ENCODE measurements at regions not wholly inside any gene's neighbourhood (a gene's known extent, or its start where the extent isn't known, plus 50 kb on each side); places are given as distances from the start of the nearest gene placed in this dataset.

- Histone ChIP-seq H3K9me3 (ENCODE audit: low read length) (no peaks in the 10 kb centered on the region), H3F3A (ENCODE audit: low read length, unreplicated experiment) (no peaks in the 10 kb centered on the region), H3K27ac (ENCODE audit: low read length) (no peak overlapping the region), H2AFZ (ENCODE audit: low read length) (no peak overlapping the region), H3K4me2 (ENCODE audit: low read length) (no peak overlapping the region), H4K20me1 (ENCODE audit: low read length) (no peaks in the 10 kb centered on the region), H3K4me3 (ENCODE audit: low read length) (no peak overlapping the region), H3K4me1 (ENCODE audit: insufficient read depth, low read length) (no peaks in the 10 kb centered on the region), H3K27me3 (ENCODE audit: low read length) (no peaks in the 10 kb centered on the region), H3K9me2 (replicated peaks; ENCODE audit: low read length) (no peaks in the 10 kb centered on the region), H3K79me2 (ENCODE audit: low read length) (no peaks in the 10 kb centered on the region), H3K36me3 (ENCODE audit: low read depth, low read length) (no peaks in the 10 kb centered on the region), H3K9ac (ENCODE audit: low read length) (no peak overlapping the region)
- no peak for TF ChIP-seq CTCF (conservative IDR thresholded peaks at IDR 0.05; ENCODE audit: low read depth, low read length)
- no peak for TF ChIP-seq EZH2phosphoT487 (IDR thresholded peaks at IDR 0.05; ENCODE audit: borderline replicate concordance, low read length)
- TF ChIP-seq EZH2 (IDR thresholded peaks at IDR 0.05; ENCODE audit: low read length, unreplicated experiment): no peak
- BruUV-seq (replicated peaks): no TSS peak
- no peak for DNase-seq
- ATAC-seq: no peak
- intact Hi-C loops (cut with micrococcal nuclease): no loop called here
- CTCF ChIA-PET: no interaction called here
- POLR2A ChIA-PET (ENCODE audit: unreplicated experiment): no interaction called here
Observed at GRCh38 chr9:108245901-108246300, 609.9 kb downstream of the ACTL7B start.

- CTCF ChIA-PET: no interaction called here
- no peak overlapping the region for H3K4me3 ChIP-seq (ENCODE audit: low read length)
- no peaks in the 10 kb centered on the region for H3F3A ChIP-seq (ENCODE audit: low read length, unreplicated experiment)
- POLR2A ChIA-PET (ENCODE audit: unreplicated experiment): interaction anchor here (0.6 kb wide), 1 partner anchor 209 kb away, joined by 3 read pairs; no protein-coding TSS in a partner anchor
- no peaks in the 10 kb centered on the region for H3K9me3 ChIP-seq (ENCODE audit: low read length)
- no peaks in the 10 kb centered on the region for H3K9me2 ChIP-seq (replicated peaks; ENCODE audit: low read length)
- TF ChIP-seq EZH2phosphoT487 (IDR thresholded peaks at IDR 0.05; ENCODE audit: borderline replicate concordance, low read length): no peak
- no peak for TF ChIP-seq EZH2 (IDR thresholded peaks at IDR 0.05; ENCODE audit: low read length, unreplicated experiment)
- TF ChIP-seq CTCF (conservative IDR thresholded peaks at IDR 0.05; ENCODE audit: low read depth, low read length): no peak
- H3K79me2 ChIP-seq (ENCODE audit: low read length): no peaks in the 10 kb centered on the region
- no peak overlapping the region for H3K4me2 ChIP-seq (ENCODE audit: low read length)
- no peak overlapping the region for H2AFZ ChIP-seq (ENCODE audit: low read length)
- H4K20me1 ChIP-seq (ENCODE audit: low read length): no peaks in the 10 kb centered on the region
- ATAC-seq (no peak), DNase-seq (no peak)
- no peak overlapping the region for H3K9ac ChIP-seq (ENCODE audit: low read length)
- H3K27me3 ChIP-seq (ENCODE audit: low read length): no peaks in the 10 kb centered on the region
- no TSS peak for BruUV-seq (replicated peaks)
- H3K4me1 ChIP-seq (ENCODE audit: insufficient read depth, low read length): no peaks in the 10 kb centered on the region
- H3K27ac ChIP-seq (ENCODE audit: low read length): no peak overlapping the region
- intact Hi-C loops (cut with micrococcal nuclease): no loop called here
- H3K36me3 ChIP-seq (ENCODE audit: low read depth, low read length): no peaks in the 10 kb centered on the region
Observed at GRCh38 chr9:108245331-108245730, 610.5 kb downstream of the ACTL7B start.

- Histone ChIP-seq H3F3A (ENCODE audit: low read length, unreplicated experiment) (no peaks in the 10 kb centered on the region), H3K4me2 (ENCODE audit: low read length) (no peak overlapping the region), H3K27ac (ENCODE audit: low read length) (no peak overlapping the region), H3K36me3 (ENCODE audit: low read depth, low read length) (no peaks in the 10 kb centered on the region), H3K79me2 (ENCODE audit: low read length) (no peaks in the 10 kb centered on the region), H4K20me1 (ENCODE audit: low read length) (no peaks in the 10 kb centered on the region), H3K9me3 (ENCODE audit: low read length) (no peaks in the 10 kb centered on the region), H3K27me3 (ENCODE audit: low read length) (no peaks in the 10 kb centered on the region), H2AFZ (ENCODE audit: low read length) (no peak overlapping the region), H3K4me3 (ENCODE audit: low read length) (no peak overlapping the region), H3K4me1 (ENCODE audit: insufficient read depth, low read length) (no peaks in the 10 kb centered on the region), H3K9ac (ENCODE audit: low read length) (no peak overlapping the region), H3K9me2 (replicated peaks; ENCODE audit: low read length) (no peaks in the 10 kb centered on the region)
- TF ChIP-seq EZH2 (IDR thresholded peaks at IDR 0.05; ENCODE audit: low read length, unreplicated experiment) (no peak), CTCF (conservative IDR thresholded peaks at IDR 0.05; ENCODE audit: low read depth, low read length) (no peak), EZH2phosphoT487 (IDR thresholded peaks at IDR 0.05; ENCODE audit: borderline replicate concordance, low read length) (no peak)
- BruUV-seq (replicated peaks): no TSS peak
- intact Hi-C loops (cut with micrococcal nuclease): no loop called here
- ChIA-PET POLR2A (ENCODE audit: unreplicated experiment) (interaction anchor here (0.6 kb wide), 1 partner anchor 209 kb away, joined by 3 read pairs; no protein-coding TSS in a partner anchor), CTCF (no interaction called here)
- ATAC-seq (no peak), DNase-seq (no peak)
Observed at GRCh38 chr9:108244686-108245085, 611.1 kb downstream of the ACTL7B start.
